ENCODE measurements at regions not wholly inside any gene's neighbourhood (a gene's known extent, or its start where the extent isn't known, plus 50 kb on each side); places are given as distances from the start of the nearest gene placed in this dataset.

GRCh38 chr1:221839321-221839720, 97.4 kb upstream of the DUSP10 start:
- TF ChIP-seq CTCF (conservative IDR thresholded peaks at IDR 0.05; ENCODE audit: low read length) (peak; percentile 23; the same call in 1 of the 2 replicates), EZH2phosphoT487 (IDR thresholded peaks at IDR 0.05; ENCODE audit: borderline replicate concordance) (no peak)
